ENCODE measurements at regions not wholly inside any gene's neighbourhood (a gene's known extent, or its start where the extent isn't known, plus 50 kb on each side); places are given as distances from the start of the nearest gene placed in this dataset.

- no peak overlapping the region for H3K4me3 ChIP-seq (ENCODE audit: low read depth, low read length)
- TF ChIP-seq CTCF (IDR thresholded peaks at IDR 0.05; ENCODE audit: low read depth, low read length, missing control alignments): no peak
- no peak for DNase-seq (ENCODE audit: low read depth)
- in situ Hi-C loops (cut with HindIII; ENCODE audit: low sequenced_read_pairs): no loop called here
These were observed 136.9 kb downstream of the FAT3 start for GRCh38 chr11:92361551-92361950.

GRCh38 chr11:92362989-92363388 lies 138.4 kb downstream of the FAT3 start:
- H3K4me3 ChIP-seq (ENCODE audit: low read depth, low read length): no peak overlapping the region
- no peak for TF ChIP-seq CTCF (IDR thresholded peaks at IDR 0.05; ENCODE audit: low read depth, low read length, missing control alignments)
- DNase-seq (ENCODE audit: low read depth): no peak
- in situ Hi-C loops (cut with HindIII; ENCODE audit: low sequenced_read_pairs): no loop called here

- in situ Hi-C loops (cut with HindIII; ENCODE audit: low sequenced_read_pairs): no loop called here
- no peak for DNase-seq (ENCODE audit: low read depth)
- no peak overlapping the region for H3K4me3 ChIP-seq (ENCODE audit: low read depth, low read length)
- no peak for TF ChIP-seq CTCF (IDR thresholded peaks at IDR 0.05; ENCODE audit: low read depth, low read length, missing control alignments)
These were observed 139.6 kb downstream of the FAT3 start for GRCh38 chr11:92364177-92364576.

- no peak overlapping the region for H3K4me3 ChIP-seq (ENCODE audit: low read depth, low read length)
- peak; percentile 77 for DNase-seq (ENCODE audit: low read depth)
- in situ Hi-C loops (cut with HindIII; ENCODE audit: low sequenced_read_pairs): no loop called here
- no peak for TF ChIP-seq CTCF (IDR thresholded peaks at IDR 0.05; ENCODE audit: low read depth, low read length, missing control alignments)
These were observed 151.6 kb downstream of the FAT3 start for GRCh38 chr11:92376146-92376599.

DNA sequence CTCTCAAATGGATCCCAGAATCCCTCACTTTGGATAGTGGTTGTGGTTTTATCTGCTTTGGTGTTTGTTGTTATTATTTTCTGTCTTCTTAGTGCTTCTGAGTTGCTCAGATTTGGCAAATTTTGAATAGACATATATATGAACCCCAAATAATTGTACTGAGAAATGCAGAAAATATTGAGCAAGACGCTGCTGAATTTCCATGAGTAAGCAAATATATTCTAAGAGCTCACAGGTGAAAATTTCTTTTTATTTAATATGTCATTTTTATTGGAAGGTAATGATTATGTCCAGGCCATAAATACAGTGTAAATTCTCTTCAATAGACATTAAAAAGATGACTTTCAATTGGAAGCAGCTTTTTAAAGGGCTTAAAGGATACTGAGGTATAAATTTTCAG lies 152.1 kb downstream of the FAT3 start:
- no peak overlapping the region for H3K4me3 ChIP-seq (ENCODE audit: low read depth, low read length)
- in situ Hi-C loops (cut with HindIII; ENCODE audit: low sequenced_read_pairs): no loop called here
- DNase-seq (ENCODE audit: low read depth): no peak
- no peak for TF ChIP-seq CTCF (IDR thresholded peaks at IDR 0.05; ENCODE audit: low read depth, low read length, missing control alignments)

DNA sequence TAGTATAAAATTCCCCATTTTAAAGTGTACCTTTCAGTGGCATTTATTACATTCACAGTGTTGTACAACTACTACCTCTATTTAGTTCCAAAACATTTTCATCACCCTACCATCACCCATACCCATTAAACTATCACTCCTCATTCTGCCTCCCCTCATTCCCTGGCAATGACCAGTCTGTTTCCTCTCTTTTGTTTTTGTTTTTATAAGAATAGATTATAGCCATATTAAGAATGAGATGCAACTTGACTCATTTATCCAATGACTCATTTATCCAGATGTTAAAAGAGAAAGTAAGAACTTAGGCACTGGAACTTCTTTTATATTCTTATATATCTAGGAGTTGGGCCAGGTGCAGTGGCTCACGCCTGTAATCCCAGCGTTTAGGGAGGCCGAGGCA lies 156.3 kb downstream of the FAT3 start:
- DNase-seq (ENCODE audit: low read depth): peak; percentile 28
- in situ Hi-C loops (cut with HindIII; ENCODE audit: low sequenced_read_pairs): no loop called here
- TF ChIP-seq CTCF (IDR thresholded peaks at IDR 0.05; ENCODE audit: low read depth, low read length, missing control alignments): no peak
- no peak overlapping the region for H3K4me3 ChIP-seq (ENCODE audit: low read depth, low read length)

- no peak for TF ChIP-seq CTCF (IDR thresholded peaks at IDR 0.05; ENCODE audit: low read depth, low read length, missing control alignments)
- in situ Hi-C loops (cut with HindIII; ENCODE audit: low sequenced_read_pairs): no loop called here
These were observed 157.7 kb downstream of the FAT3 start for GRCh38 chr11:92382311-92382710.

More at GRCh38 chr11:92382311-92382710, 157.7 kb downstream of the FAT3 start:
- no peak overlapping the region for H3K4me3 ChIP-seq (ENCODE audit: low read depth, low read length)
- no peak for DNase-seq (ENCODE audit: low read depth)
